ENCODE measurements at regions not wholly inside any gene's neighbourhood (a gene's known extent, or its start where the extent isn't known, plus 50 kb on each side); places are given as distances from the start of the nearest gene placed in this dataset.

DNA sequence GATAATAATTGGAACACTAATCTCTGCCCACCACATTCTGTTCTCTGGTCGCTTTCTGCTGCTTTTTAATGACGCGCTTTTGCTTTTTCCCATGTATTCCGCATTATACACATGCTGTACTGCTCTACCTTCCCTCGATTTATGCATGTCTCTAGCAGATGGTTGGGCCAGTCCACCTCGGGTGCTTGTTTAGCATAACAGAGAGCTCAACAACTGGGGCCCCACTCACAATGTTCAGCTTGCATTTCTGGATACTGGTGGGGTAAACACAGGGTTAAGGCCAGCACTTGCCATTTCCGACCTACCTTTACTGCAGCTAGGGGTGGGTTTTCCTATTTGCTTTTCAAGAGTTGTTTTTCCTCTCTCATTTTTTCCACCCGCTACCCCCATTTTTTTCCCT is 255.8 kb downstream of the SOX3 start:
- Histone ChIP-seq H4K20me1 (ENCODE audit: insufficient read depth) (no peaks in the 10 kb centered on the region), H3K4me1 (ENCODE audit: control insufficient read depth in 1 of 2, insufficient read depth in 2 of 2, low read depth in 1 of 2, low read length in 1 of 2) (no peaks in the 10 kb centered on the region), H3F3A (replicated peaks; ENCODE audit: insufficient read depth) (no peaks in the 10 kb centered on the region), H3K27ac (ENCODE audit: low read depth in 2 of 2, low read length in 1 of 2) (no peak overlapping the region), H3K79me2 (ENCODE audit: insufficient read depth) (no peaks in the 10 kb centered on the region), H3K9ac (no peak overlapping the region), H3K36me3 (replicated peaks in 1 of 2; ENCODE audit: control insufficient read depth in 1 of 2, insufficient read depth in 2 of 2, low read length in 1 of 2) (no peaks in the 10 kb centered on the region), H3K4me2 (no peak overlapping the region), H2AFZ (ENCODE audit: low read depth) (no peak overlapping the region), H3K4me3 (ENCODE audit: low read depth in 2 of 2, low read length in 1 of 2) (no peak overlapping the region), H3K9me2 (no peaks in the 10 kb centered on the region), H3K27me3 (ENCODE audit: insufficient read depth) (0 out of 2 replicates have a peak, but pooled peaks cover 11% of the 10 kb centered on the region), H3K9me3 (no peaks in the 10 kb centered on the region)
- ChIA-PET POLR2A (no interaction called here), CTCF (no interaction called here)
- 9% methylated on average over 8 of the region's 8 CpGs for WGBS (ENCODE audit: low lambda C conversion rate)
- no peak for TF ChIP-seq RAD21 (IDR thresholded peaks at IDR 0.05; ENCODE audit: low read length)
- TF ChIP-seq, protein P1, sequence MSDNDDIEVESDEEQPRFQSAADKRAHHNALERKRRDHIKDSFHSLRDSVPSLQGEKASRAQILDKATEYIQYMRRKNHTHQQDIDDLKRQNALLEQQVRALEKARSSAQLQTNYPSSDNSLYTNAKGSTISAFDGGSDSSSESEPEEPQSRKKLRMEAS (IDR thresholded peaks at IDR 0.05; ENCODE audit: low read depth), result no peak
- no peak for TF ChIP-seq TEAD4 (IDR thresholded peaks at IDR 0.05; ENCODE audit: borderline replicate concordance, insufficient read depth)
- TF ChIP-seq, protein P2, sequence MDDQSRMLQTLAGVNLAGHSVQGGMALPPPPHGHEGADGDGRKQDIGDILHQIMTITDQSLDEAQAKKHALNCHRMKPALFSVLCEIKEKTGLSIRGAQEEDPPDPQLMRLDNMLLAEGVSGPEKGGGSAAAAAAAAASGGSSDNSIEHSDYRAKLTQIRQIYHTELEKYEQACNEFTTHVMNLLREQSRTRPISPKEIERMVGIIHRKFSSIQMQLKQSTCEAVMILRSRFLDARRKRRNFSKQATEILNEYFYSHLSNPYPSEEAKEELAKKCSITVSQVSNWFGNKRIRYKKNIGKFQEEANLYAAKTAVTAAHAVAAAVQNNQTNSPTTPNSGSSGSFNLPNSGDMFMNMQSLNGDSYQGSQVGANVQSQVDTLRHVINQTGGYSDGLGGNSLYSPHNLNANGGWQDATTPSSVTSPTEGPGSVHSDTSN (IDR thresholded peaks at IDR 0.05), result no peak
- no peak for TF ChIP-seq CTCF (IDR thresholded peaks at IDR 0.05)
- TF ChIP-seq TCF12 (IDR thresholded peaks at IDR 0.05), result no peak
- TF ChIP-seq, protein P3, sequence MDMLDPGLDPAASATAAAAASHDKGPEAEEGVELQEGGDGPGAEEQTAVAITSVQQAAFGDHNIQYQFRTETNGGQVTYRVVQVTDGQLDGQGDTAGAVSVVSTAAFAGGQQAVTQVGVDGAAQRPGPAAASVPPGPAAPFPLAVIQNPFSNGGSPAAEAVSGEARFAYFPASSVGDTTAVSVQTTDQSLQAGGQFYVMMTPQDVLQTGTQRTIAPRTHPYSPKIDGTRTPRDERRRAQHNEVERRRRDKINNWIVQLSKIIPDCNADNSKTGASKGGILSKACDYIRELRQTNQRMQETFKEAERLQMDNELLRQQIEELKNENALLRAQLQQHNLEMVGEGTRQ (IDR thresholded peaks at IDR 0.05; ENCODE audit: borderline replicate concordance, low read depth, low read length), result no peak
- TF ChIP-seq SMC3 (IDR thresholded peaks at IDR 0.05; ENCODE audit: low read depth, low read length), result no peak
- TF ChIP-seq JUND (IDR thresholded peaks at IDR 0.05), result no peak
- TF ChIP-seq YY1 (IDR thresholded peaks at IDR 0.05; ENCODE audit: low read depth), result no peak
- no peak for TF ChIP-seq NRF1 (IDR thresholded peaks at IDR 0.05; ENCODE audit: low read depth, low read length)
- DNase-seq, result no peak

DNA sequence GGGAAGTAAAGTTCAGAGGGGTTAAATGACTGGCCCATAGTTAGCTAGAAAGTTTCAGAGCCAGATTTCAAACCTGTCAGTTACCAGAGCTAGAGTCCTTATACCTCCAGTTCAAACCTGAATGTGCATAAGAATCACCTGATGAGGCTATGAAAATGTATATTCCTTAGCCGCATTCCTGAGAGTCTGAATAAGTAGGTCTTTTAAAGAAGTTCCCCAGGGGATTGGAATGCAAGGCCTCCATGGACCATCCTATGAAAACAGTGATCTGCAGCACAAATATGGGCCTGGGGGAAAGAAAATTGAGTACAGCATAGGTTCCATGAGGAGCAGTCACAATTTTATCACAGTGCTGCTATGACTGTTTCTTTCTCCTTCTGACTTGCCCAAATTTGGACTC is 263.9 kb upstream of the CXorf66 start:
- no peaks in the 10 kb centered on the region for H4K20me1 ChIP-seq (ENCODE audit: insufficient read depth)
- no peak overlapping the region for H3K27ac ChIP-seq (ENCODE audit: low read depth in 2 of 2, low read length in 1 of 2)
- no peaks in the 10 kb centered on the region for H3K4me1 ChIP-seq (ENCODE audit: control insufficient read depth in 1 of 2, insufficient read depth in 2 of 2, low read depth in 1 of 2, low read length in 1 of 2)
- no peak overlapping the region for H3K4me2 ChIP-seq
- DNase-seq, result no peak
- no peaks in the 10 kb centered on the region for H3F3A ChIP-seq (replicated peaks; ENCODE audit: insufficient read depth)
- ChIA-PET CTCF (no interaction called here), POLR2A (no interaction called here)
- no peaks in the 10 kb centered on the region for H3K9me2 ChIP-seq
- no peaks in the 10 kb centered on the region for H3K27me3 ChIP-seq (ENCODE audit: insufficient read depth)
- no peaks in the 10 kb centered on the region for H3K36me3 ChIP-seq (replicated peaks in 1 of 2; ENCODE audit: control insufficient read depth in 1 of 2, insufficient read depth in 2 of 2, low read length in 1 of 2)
- H3K9me3 ChIP-seq, result no peaks in the 10 kb centered on the region
- no peak overlapping the region for H3K4me3 ChIP-seq (ENCODE audit: low read depth in 2 of 2, low read length in 1 of 2)
- H3K79me2 ChIP-seq (ENCODE audit: insufficient read depth), result no peaks in the 10 kb centered on the region
- no peak overlapping the region for H3K9ac ChIP-seq
- 0% methylated on average over 1 of the region's 1 CpG for WGBS (ENCODE audit: low lambda C conversion rate)
- no peak overlapping the region for H2AFZ ChIP-seq (ENCODE audit: low read depth)
- no peak for TF ChIP-seq POLR2AphosphoS5 (IDR thresholded peaks at IDR 0.05; ENCODE audit: low read depth, low read length)
- TF ChIP-seq TEAD4 (IDR thresholded peaks at IDR 0.05; ENCODE audit: borderline replicate concordance, insufficient read depth), result no peak
- no peak for TF ChIP-seq EP300 (IDR thresholded peaks at IDR 0.05; ENCODE audit: borderline replicate concordance in 1 of 2, low read depth in 1 of 2, low read length in 1 of 2)
- TF ChIP-seq, protein P4, sequence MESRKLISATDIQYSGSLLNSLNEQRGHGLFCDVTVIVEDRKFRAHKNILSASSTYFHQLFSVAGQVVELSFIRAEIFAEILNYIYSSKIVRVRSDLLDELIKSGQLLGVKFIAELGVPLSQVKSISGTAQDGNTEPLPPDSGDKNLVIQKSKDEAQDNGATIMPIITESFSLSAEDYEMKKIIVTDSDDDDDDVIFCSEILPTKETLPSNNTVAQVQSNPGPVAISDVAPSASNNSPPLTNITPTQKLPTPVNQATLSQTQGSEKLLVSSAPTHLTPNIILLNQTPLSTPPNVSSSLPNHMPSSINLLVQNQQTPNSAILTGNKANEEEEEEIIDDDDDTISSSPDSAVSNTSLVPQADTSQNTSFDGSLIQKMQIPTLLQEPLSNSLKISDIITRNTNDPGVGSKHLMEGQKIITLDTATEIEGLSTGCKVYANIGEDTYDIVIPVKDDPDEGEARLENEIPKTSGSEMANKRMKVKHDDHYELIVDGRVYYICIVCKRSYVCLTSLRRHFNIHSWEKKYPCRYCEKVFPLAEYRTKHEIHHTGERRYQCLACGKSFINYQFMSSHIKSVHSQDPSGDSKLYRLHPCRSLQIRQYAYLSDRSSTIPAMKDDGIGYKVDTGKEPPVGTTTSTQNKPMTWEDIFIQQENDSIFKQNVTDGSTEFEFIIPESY (IDR thresholded peaks at IDR 0.05; ENCODE audit: borderline replicate concordance, low read depth), result no peak
- no peak for TF ChIP-seq EZH2phosphoT487 (IDR thresholded peaks at IDR 0.05; ENCODE audit: borderline replicate concordance, low read depth)
- TF ChIP-seq YY1 (IDR thresholded peaks at IDR 0.05; ENCODE audit: low read depth), result no peak
- TF ChIP-seq JUND (IDR thresholded peaks at IDR 0.05), result no peak
- TF ChIP-seq SMC3 (IDR thresholded peaks at IDR 0.05; ENCODE audit: low read depth, low read length), result no peak
- TF ChIP-seq, protein P3 (IDR thresholded peaks at IDR 0.05; ENCODE audit: borderline replicate concordance, low read depth, low read length), result no peak
- TF ChIP-seq FOSL2 (IDR thresholded peaks at IDR 0.05; ENCODE audit: borderline replicate concordance, low read depth), result no peak
- no peak for TF ChIP-seq NFIC (IDR thresholded peaks at IDR 0.05; ENCODE audit: borderline replicate concordance)
- no peak for TF ChIP-seq CTCF (IDR thresholded peaks at IDR 0.05)
- TF ChIP-seq GATA2 (CRISPR knock-in tag; IDR thresholded peaks at IDR 0.05), result no peak

Data from SK-N-SH (cell line).